Caki2 (cell line): ENCODE measurements at regions not wholly inside any gene's neighbourhood (a gene's known extent, or its start where the extent isn't known, plus 50 kb on each side); places are given as distances from the start of the nearest gene placed in this dataset.

Source experiments
- DNase-seq: peaks from one replicate; pipeline ENCODE4 v3.0.0-alpha.2; 2015; ENCODE audit warnings: low read depth
- in situ Hi-C: cut with HindIII; loops from 2 replicates; pipeline ENCODE4 v1.10.0; 2016; ENCODE audit warnings: low sequenced_read_pairs, low pct_unique_long_range_greater_than_20kb, mixed read lengths

GRCh38 chr15:77543159-77543882 lies 89.4 kb downstream of the LINGO1 start:
- peak; percentile 73 for DNase-seq
- in situ Hi-C loops: loop anchor here (25.0 kb wide), 1 partner anchor 481 kb away; the partner anchor contains the start of gene TSPAN3

GRCh38 chr15:77542491-77543001 lies 90.2 kb downstream of the LINGO1 start:
- peak; percentile 22 for DNase-seq
- in situ Hi-C loops: loop anchor here (25.0 kb wide), 1 partner anchor 480 kb away; the partner anchor contains the start of gene TSPAN3

GRCh38 chr15:77541421-77542181 lies 91.1 kb downstream of the LINGO1 start:
- in situ Hi-C loops: loop anchor here (25.0 kb wide), 1 partner anchor 479 kb away; the partner anchor contains the start of gene TSPAN3

GRCh38 chr15:77540312-77541060 lies 92.2 kb downstream of the LINGO1 start:
- no peak for DNase-seq
- in situ Hi-C loops: loop anchor here (25.0 kb wide), 1 partner anchor 478 kb away; the partner anchor contains the start of gene TSPAN3

More at GRCh38 chr15:77541421-77542181, 91.1 kb downstream of the LINGO1 start:
- no peak for DNase-seq

- DNase-seq: no peak
- in situ Hi-C loops: loop anchor here (25.0 kb wide), 1 partner anchor 477 kb away; the partner anchor contains the start of gene TSPAN3
Measured at GRCh38 chr15:77538793-77539497, 93.8 kb downstream of the LINGO1 start.

GRCh38 chr15:77538027-77538451 lies 94.7 kb downstream of the LINGO1 start:
- no peak for DNase-seq
- in situ Hi-C loops: loop anchor here (25.0 kb wide), 1 partner anchor 476 kb away; the partner anchor contains the start of gene TSPAN3

GRCh38 chr15:77537006-77537405 lies 95.7 kb downstream of the LINGO1 start:
- in situ Hi-C loops: loop anchor here (25.0 kb wide), 1 partner anchor 475 kb away; the partner anchor contains the start of gene TSPAN3
- DNase-seq: no peak

- no peak for DNase-seq
- in situ Hi-C loops: loop anchor here (25.0 kb wide), 1 partner anchor 474 kb away; the partner anchor contains the start of gene TSPAN3
Measured at GRCh38 chr15:77535845-77536244, 96.9 kb downstream of the LINGO1 start.
